ENCODE measurements at regions not wholly inside any gene's neighbourhood (a gene's known extent, or its start where the extent isn't known, plus 50 kb on each side); places are given as distances from the start of the nearest gene placed in this dataset.
"Not testable (repeated sequence)": the region's sequence is repeated elsewhere in the genome, so short reads cannot be mapped to it uniquely, and the experiment has no call there.

DNA sequence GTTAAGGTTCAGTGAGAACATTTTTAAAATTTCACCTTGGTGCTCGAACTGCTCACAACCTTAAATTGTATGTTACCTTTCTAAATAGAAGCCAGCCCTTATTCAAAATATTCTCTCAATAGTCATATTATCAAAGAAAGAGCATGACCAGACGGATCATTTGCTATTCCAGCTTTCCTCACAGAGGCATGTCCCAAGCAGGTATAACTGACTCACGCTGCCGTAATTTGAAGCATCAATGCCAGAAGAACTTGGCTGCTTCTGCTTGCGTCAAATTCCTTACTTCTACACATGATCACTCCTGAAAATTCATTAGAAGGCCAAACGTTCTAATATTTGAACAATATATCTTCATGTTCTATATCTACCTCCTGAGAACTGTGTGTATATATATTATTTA is 69.5 kb upstream of the VGLL4 start:
- DNase-seq (ENCODE audit: extremely low spot score): no peak
- TF ChIP-seq, protein P1, sequence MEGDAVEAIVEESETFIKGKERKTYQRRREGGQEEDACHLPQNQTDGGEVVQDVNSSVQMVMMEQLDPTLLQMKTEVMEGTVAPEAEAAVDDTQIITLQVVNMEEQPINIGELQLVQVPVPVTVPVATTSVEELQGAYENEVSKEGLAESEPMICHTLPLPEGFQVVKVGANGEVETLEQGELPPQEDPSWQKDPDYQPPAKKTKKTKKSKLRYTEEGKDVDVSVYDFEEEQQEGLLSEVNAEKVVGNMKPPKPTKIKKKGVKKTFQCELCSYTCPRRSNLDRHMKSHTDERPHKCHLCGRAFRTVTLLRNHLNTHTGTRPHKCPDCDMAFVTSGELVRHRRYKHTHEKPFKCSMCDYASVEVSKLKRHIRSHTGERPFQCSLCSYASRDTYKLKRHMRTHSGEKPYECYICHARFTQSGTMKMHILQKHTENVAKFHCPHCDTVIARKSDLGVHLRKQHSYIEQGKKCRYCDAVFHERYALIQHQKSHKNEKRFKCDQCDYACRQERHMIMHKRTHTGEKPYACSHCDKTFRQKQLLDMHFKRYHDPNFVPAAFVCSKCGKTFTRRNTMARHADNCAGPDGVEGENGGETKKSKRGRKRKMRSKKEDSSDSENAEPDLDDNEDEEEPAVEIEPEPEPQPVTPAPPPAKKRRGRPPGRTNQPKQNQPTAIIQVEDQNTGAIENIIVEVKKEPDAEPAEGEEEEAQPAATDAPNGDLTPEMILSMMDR (IDR thresholded peaks at IDR 0.05; ENCODE audit: control extremely low read depth, extremely low read depth, low read depth, missing control alignments): no peak
- POLR2A ChIA-PET: no interaction called here
- CTCF ChIA-PET: no interaction called here

DNA sequence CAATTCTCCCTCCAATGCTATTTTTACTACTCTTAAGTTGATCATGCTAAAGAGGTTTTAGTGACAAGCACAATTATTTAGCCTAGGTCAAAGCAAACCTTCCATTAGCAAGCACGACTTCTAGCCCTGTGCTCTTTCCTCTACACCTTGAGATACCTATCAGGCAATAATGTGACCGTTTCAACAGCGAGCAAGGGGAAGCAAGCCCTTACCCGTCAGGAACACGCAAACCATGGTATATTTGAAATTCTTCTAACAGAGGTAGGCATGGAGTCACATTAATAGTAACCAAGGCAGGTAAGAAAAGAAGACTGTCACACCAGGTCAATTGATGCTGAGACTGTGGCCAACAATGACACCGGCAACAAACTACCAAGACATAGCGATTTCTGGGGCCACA is 68.9 kb upstream of the VGLL4 start:
- ChIA-PET CTCF (no interaction called here), POLR2A (no interaction called here)
- TF ChIP-seq, protein P1 (IDR thresholded peaks at IDR 0.05; ENCODE audit: control extremely low read depth, extremely low read depth, low read depth, missing control alignments): no peak
- DNase-seq (ENCODE audit: extremely low spot score): no peak

DNA sequence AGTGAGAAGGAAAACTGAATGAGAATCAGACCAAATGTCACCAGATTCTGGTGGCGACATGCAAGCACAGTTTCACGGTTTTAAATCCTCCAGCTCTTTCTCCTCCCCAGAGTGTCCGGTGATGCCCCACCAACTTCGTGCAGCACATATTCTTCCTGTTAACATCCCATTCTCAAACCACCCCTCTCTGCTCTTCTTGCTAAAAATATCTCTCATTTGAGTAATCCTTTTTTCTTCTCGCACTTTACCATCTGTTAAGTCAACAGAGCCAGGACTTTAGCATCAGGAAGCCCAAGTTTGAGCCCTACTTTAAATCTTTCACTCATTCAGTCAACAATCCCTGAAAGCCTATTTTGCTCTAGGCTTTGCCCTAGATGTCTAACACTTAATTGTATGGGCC is 68.2 kb upstream of the VGLL4 start:
- POLR2A ChIA-PET: no interaction called here
- no peak for DNase-seq (ENCODE audit: extremely low spot score)
- TF ChIP-seq, protein P1 (IDR thresholded peaks at IDR 0.05; ENCODE audit: control extremely low read depth, extremely low read depth, low read depth, missing control alignments): no peak
- CTCF ChIA-PET: no interaction called here

DNA sequence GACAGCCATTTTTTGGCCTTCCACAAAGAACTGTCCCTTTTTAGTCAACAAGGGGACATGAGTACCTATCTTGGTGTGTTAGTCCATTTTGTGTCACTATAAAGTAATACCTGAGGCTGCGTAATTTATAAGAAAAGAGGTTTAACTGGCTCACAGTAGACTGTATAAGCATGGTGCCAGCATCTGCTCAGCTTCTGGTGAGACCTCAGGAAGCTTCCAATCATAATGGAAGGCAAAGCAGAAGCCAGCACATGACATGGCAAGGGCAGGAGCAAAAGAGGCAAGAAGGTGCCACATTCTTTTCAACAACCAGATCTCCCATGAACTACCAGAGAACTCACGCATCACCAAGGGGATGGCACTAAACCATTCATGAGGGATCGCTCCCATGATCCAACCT is 66.1 kb upstream of the VGLL4 start:
- TF ChIP-seq, protein P1 (IDR thresholded peaks at IDR 0.05; ENCODE audit: control extremely low read depth, extremely low read depth, low read depth, missing control alignments): no peak
- ChIA-PET CTCF (interaction anchor here (1.0 to 1.1 kb wide), 2 partner anchors 10 kb away, joined by 3 read pairs; no protein-coding TSS in a partner anchor), POLR2A (no interaction called here)
- DNase-seq (ENCODE audit: extremely low spot score): no peak

DNA sequence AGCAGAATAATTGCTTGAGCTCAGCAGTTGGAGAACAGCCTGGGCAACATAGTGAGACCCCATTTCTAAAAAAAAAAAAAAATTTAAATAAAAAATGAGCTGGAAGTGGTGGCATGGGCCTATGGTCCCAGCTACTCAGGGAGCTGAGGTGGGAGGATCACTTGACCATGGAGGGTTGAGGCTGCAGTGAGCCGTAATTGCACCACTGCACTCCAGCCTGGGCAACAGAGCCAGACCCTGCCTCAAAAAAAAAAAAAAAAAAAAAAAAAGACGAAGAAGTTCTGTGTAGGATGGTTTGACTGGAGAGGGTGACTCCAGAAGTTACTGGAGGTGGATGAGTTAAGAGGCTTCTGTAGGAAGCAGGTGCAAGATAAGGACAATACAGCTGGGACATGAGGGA is 63.4 kb upstream of the VGLL4 start:
- CTCF ChIA-PET; DNase-seq (ENCODE audit: extremely low spot score); POLR2A ChIA-PET: not testable (repeated sequence)

DNA sequence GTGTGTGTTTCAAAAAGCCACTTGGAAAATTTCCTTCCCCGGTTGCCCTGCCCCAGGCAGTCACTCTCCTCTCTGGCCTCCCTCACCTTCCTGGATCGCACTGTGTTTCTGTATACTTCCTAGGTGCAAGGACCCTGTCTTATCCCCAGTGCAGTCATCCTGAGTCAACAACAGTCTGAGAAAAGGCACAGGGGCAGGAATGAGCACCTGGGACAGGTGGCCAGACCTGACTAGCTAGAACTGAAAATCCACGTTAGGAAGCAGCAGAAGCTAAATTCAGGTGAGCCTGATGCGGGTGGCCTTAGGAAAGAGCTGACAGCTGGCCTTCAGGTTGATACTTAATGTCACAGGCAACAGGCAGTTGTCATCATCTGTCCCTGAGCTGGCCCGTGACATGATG is 62.9 kb upstream of the VGLL4 start:
- ChIA-PET POLR2A (no interaction called here), CTCF (no interaction called here)
- DNase-seq (ENCODE audit: extremely low spot score): no peak
- TF ChIP-seq, protein P1 (IDR thresholded peaks at IDR 0.05; ENCODE audit: control extremely low read depth, extremely low read depth, low read depth, missing control alignments): no peak

DNA sequence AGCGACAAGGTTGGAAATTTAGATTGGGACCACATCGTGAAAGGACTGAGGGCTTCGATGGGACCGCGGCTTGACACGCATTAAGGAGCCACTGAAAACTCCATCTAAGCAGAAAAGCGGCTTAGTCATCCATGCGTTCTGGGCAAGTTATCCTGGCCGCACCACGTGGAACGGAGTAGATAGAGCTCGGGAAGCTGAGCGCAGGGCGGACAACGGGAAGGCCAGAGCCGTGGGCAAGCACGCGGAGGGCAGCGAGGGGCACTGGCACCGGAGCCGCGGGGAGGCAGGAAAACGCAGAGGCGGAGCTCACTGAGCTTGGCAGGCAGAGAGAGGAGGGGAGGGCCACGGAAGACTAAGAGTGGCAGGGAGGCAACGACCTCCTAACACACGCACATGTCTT is 61.3 kb upstream of the VGLL4 start:
- TF ChIP-seq, protein P1 (IDR thresholded peaks at IDR 0.05; ENCODE audit: control extremely low read depth, extremely low read depth, low read depth, missing control alignments): no peak
- DNase-seq (ENCODE audit: extremely low spot score): no peak
- ChIA-PET CTCF (no interaction called here), POLR2A (no interaction called here)
